ENCODE measurements at regions not wholly inside any gene's neighbourhood (a gene's known extent, or its start where the extent isn't known, plus 50 kb on each side); places are given as distances from the start of the nearest gene placed in this dataset.

- Histone ChIP-seq H3K79me1 (ENCODE audit: low read depth in 1 of 2, low read length in 2 of 2) (no peaks in the 10 kb centered on the region), H3K14ac (replicated peaks; ENCODE audit: low read depth, low read length) (no peak overlapping the region), H2BK15ac (ENCODE audit: low read depth, low read length) (no peak overlapping the region), H2AK5ac (ENCODE audit: low read depth, low read length) (no peak overlapping the region), H3K36me3 (ENCODE audit: control insufficient read depth, insufficient read depth, low read length) (no peaks in the 10 kb centered on the region), H2AFZ (replicated peaks; ENCODE audit: low read length, poor library complexity) (no peak overlapping the region), H3K9me3 (ENCODE audit: control insufficient read depth, insufficient read depth, low read length) (no peaks in the 10 kb centered on the region), H3K4me1 (ENCODE audit: control insufficient read depth, insufficient read depth, low read length) (no peaks in the 10 kb centered on the region), H2BK5ac (ENCODE audit: low read depth, low read length, poor library complexity, severe bottlenecking) (no peak overlapping the region), H3K18ac (ENCODE audit: low read depth, low read length) (no peak overlapping the region), H3K9me1 (ENCODE audit: insufficient read depth, low read length) (no peaks in the 10 kb centered on the region), H3K4me3 (ENCODE audit: insufficient read depth, low read depth, low read length) (no peak overlapping the region), H4K20me1 (ENCODE audit: insufficient read depth, low read length) (no peaks in the 10 kb centered on the region), H4K8ac (ENCODE audit: low read depth in 2 of 2, low read length in 2 of 2) (no peak overlapping the region), H3K4ac (ENCODE audit: low read depth, low read length) (no peak overlapping the region), H2AK9ac (replicated peaks; ENCODE audit: low read depth, low read length, poor library complexity) (no peak overlapping the region), H3K9ac (ENCODE audit: low read depth, low read length) (no peak overlapping the region), H3K4me2 (ENCODE audit: low read depth, low read length) (no peak overlapping the region), H3K23ac (ENCODE audit: low read depth, low read length) (no peak overlapping the region), H3K56ac (ENCODE audit: extremely low read depth, insufficient read depth, low read length) (no peak overlapping the region), H2BK120ac (ENCODE audit: low read depth, low read length) (no peak overlapping the region), H4K91ac (ENCODE audit: insufficient read depth, low read depth, low read length) (no peak overlapping the region), H2BK20ac (ENCODE audit: low read depth, low read length) (no peak overlapping the region), H3K27ac (ENCODE audit: insufficient read depth, low read length) (no peak overlapping the region), H4K5ac (ENCODE audit: low read depth, low read length) (no peak overlapping the region), H3K27me3 (ENCODE audit: control insufficient read depth, insufficient read depth, low read length) (no peaks in the 10 kb centered on the region)
- in situ Hi-C loops (cut with MboI; ENCODE audit: low sequenced_read_pairs) = no loop called here
- ChIA-PET CTCF (no interaction called here), POLR2A (ENCODE audit: unreplicated experiment) (interaction anchor here (0.6 kb wide), 1 partner anchor 15 kb away, joined by 3 read pairs; no protein-coding TSS in a partner anchor)
- dilution Hi-C loops (cut with HindIII; ENCODE audit: low sequenced_read_pairs, unreplicated experiment) = no loop called here
- intact Hi-C loops (cut with micrococcal nuclease) = no loop called here
- ATAC-seq (ENCODE audit: low read depth) = no peak
- no peak for DNase-seq
- no TSS peak for BruUV-seq (replicated peaks)
- TF ChIP-seq FOS (IDR thresholded peaks at IDR 0.05; ENCODE audit: low read depth, low read length) (no peak), MAFK (IDR thresholded peaks at IDR 0.05; ENCODE audit: low read depth, low read length) (no peak), POLR2A (IDR thresholded peaks at IDR 0.05; ENCODE audit: low read depth, low read length) (no peak), RFX5 (IDR thresholded peaks at IDR 0.05; ENCODE audit: low read depth, low read length) (no peak), CTCF (conservative IDR thresholded peaks at IDR 0.05; ENCODE audit: low read depth, low read length) (no peak), CEBPB (IDR thresholded peaks at IDR 0.05; ENCODE audit: low read depth, low read length) (no peak), CHD1 (IDR thresholded peaks at IDR 0.05; ENCODE audit: low read depth, low read length) (no peak), RAD21 (IDR thresholded peaks at IDR 0.05; ENCODE audit: low read length) (no peak), SMC3 (IDR thresholded peaks at IDR 0.05; ENCODE audit: low read depth, low read length) (no peak)
Observed at GRCh38 chr12:71338933-71339332, 100.7 kb upstream of the LGR5 start.

Data from IMR-90 (cell line).